ENCODE measurements at regions not wholly inside any gene's neighbourhood (a gene's known extent, or its start where the extent isn't known, plus 50 kb on each side); places are given as distances from the start of the nearest gene placed in this dataset.
"Not testable (repeated sequence)": the region's sequence is repeated elsewhere in the genome, so short reads cannot be mapped to it uniquely, and the experiment has no call there.

- Histone ChIP-seq H3K9me3 (ENCODE audit: control extremely low read depth in 1 of 5, control insufficient read depth in 4 of 5, insufficient read depth in 2 of 5, low read depth in 1 of 5, low read length in 4 of 5) (no peaks in the 10 kb centered on the region), H3K36me3 (ENCODE audit: control insufficient read depth in 4 of 4, insufficient read depth in 4 of 4, low read length in 3 of 4) (no peaks in the 10 kb centered on the region), H3K27ac (ENCODE audit: insufficient read depth in 1 of 2, low read depth in 1 of 2, low read length in 2 of 2, poor library complexity in 1 of 2, severe bottlenecking in 2 of 2) (no peak overlapping the region), H3K4me3 (ENCODE audit: control insufficient read depth in 1 of 7, extremely low read depth in 1 of 7, insufficient read depth in 4 of 7, low read depth in 2 of 7, low read length in 6 of 7) (no peak overlapping the region), H3K27me3 (replicated peaks in 2 of 5; ENCODE audit: control insufficient read depth in 4 of 5, insufficient read depth in 5 of 5, low read length in 4 of 5) (no peaks in the 10 kb centered on the region), H3K4me1 (ENCODE audit: control extremely low read depth in 1 of 4, control insufficient read depth in 4 of 4, insufficient read depth in 4 of 4, low read length in 3 of 4) (no peaks in the 10 kb centered on the region)
- CTCF ChIA-PET: interaction anchor here (1.4 kb wide), 1 partner anchor 36 kb away, joined by 4 read pairs; no protein-coding TSS in a partner anchor
- WGBS (ENCODE audit: insufficient coverage): no CpG with 5 or more reads among the region's 4 CpGs
- POLR2A ChIA-PET: no interaction called here
- no peak for DNase-seq
Measured at GRCh38 chr4:159859656-159860148, 756.8 kb downstream of the RAPGEF2 start.

GRCh38 chr4:159860945-159861344, 758.1 kb downstream of the RAPGEF2 start:
- Histone ChIP-seq H3K27me3 (replicated peaks in 2 of 5; ENCODE audit: control insufficient read depth in 4 of 5, insufficient read depth in 5 of 5, low read length in 4 of 5) (no peaks in the 10 kb centered on the region), H3K27ac (ENCODE audit: insufficient read depth in 1 of 2, low read depth in 1 of 2, low read length in 2 of 2, poor library complexity in 1 of 2, severe bottlenecking in 2 of 2) (no peak overlapping the region), H3K36me3 (ENCODE audit: control insufficient read depth in 4 of 4, insufficient read depth in 4 of 4, low read length in 3 of 4) (no peaks in the 10 kb centered on the region), H3K9me3 (ENCODE audit: control extremely low read depth in 1 of 5, control insufficient read depth in 4 of 5, insufficient read depth in 2 of 5, low read depth in 1 of 5, low read length in 4 of 5) (no peaks in the 10 kb centered on the region), H3K4me3 (ENCODE audit: control insufficient read depth in 1 of 7, extremely low read depth in 1 of 7, insufficient read depth in 4 of 7, low read depth in 2 of 7, low read length in 6 of 7) (no peak overlapping the region), H3K4me1 (ENCODE audit: control extremely low read depth in 1 of 4, control insufficient read depth in 4 of 4, insufficient read depth in 4 of 4, low read length in 3 of 4) (no peaks in the 10 kb centered on the region)
- ChIA-PET POLR2A (no interaction called here), CTCF (no interaction called here)
- WGBS (ENCODE audit: insufficient coverage): no CpG with 5 or more reads among the region's 3 CpGs
- DNase-seq: no peak

- ChIA-PET POLR2A (no interaction called here), CTCF (no interaction called here)
- Histone ChIP-seq H3K36me3 (ENCODE audit: control insufficient read depth in 4 of 4, insufficient read depth in 4 of 4, low read length in 3 of 4) (no peaks in the 10 kb centered on the region), H3K9me3 (ENCODE audit: control extremely low read depth in 1 of 5, control insufficient read depth in 4 of 5, insufficient read depth in 2 of 5, low read depth in 1 of 5, low read length in 4 of 5) (no peaks in the 10 kb centered on the region), H3K4me1 (ENCODE audit: control extremely low read depth in 1 of 4, control insufficient read depth in 4 of 4, insufficient read depth in 4 of 4, low read length in 3 of 4) (no peaks in the 10 kb centered on the region), H3K27me3 (replicated peaks in 2 of 5; ENCODE audit: control insufficient read depth in 4 of 5, insufficient read depth in 5 of 5, low read length in 4 of 5) (no peaks in the 10 kb centered on the region), H3K27ac (ENCODE audit: insufficient read depth in 1 of 2, low read depth in 1 of 2, low read length in 2 of 2, poor library complexity in 1 of 2, severe bottlenecking in 2 of 2) (no peak overlapping the region), H3K4me3 (ENCODE audit: control insufficient read depth in 1 of 7, extremely low read depth in 1 of 7, insufficient read depth in 4 of 7, low read depth in 2 of 7, low read length in 6 of 7) (no peak overlapping the region)
- DNase-seq: no peak
- 100% methylated on average over 1 of the region's 3 CpGs for WGBS (ENCODE audit: insufficient coverage)
Measured at GRCh38 chr4:159864337-159864736, 761.5 kb downstream of the RAPGEF2 start.

DNA sequence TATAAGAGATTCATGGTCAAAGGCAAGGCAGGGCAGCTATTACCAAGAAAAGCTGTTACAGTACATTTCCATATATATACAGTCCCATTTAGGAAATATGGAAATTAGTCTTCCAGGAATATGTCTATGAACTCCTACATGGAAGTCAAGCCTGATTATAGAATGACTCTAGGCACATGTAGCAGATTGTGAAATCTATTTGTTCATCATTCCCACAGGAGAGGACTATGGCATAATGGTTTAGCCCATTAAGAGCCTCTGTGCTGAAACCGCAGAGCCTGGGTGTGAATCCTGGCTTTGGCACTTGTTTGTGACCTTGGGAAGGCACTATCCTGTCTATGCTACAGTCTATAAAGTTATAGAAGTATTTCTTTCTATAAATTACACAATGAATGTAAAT, 764.8 kb downstream of the RAPGEF2 start:
- Histone ChIP-seq H3K36me3 (ENCODE audit: control insufficient read depth in 4 of 4, insufficient read depth in 4 of 4, low read length in 3 of 4) (no peaks in the 10 kb centered on the region), H3K27ac (ENCODE audit: insufficient read depth in 1 of 2, low read depth in 1 of 2, low read length in 2 of 2, poor library complexity in 1 of 2, severe bottlenecking in 2 of 2) (no peak overlapping the region), H3K9me3 (ENCODE audit: control extremely low read depth in 1 of 5, control insufficient read depth in 4 of 5, insufficient read depth in 2 of 5, low read depth in 1 of 5, low read length in 4 of 5) (no peaks in the 10 kb centered on the region), H3K27me3 (replicated peaks in 2 of 5; ENCODE audit: control insufficient read depth in 4 of 5, insufficient read depth in 5 of 5, low read length in 4 of 5) (no peaks in the 10 kb centered on the region), H3K4me1 (ENCODE audit: control extremely low read depth in 1 of 4, control insufficient read depth in 4 of 4, insufficient read depth in 4 of 4, low read length in 3 of 4) (no peaks in the 10 kb centered on the region), H3K4me3 (ENCODE audit: control insufficient read depth in 1 of 7, extremely low read depth in 1 of 7, insufficient read depth in 4 of 7, low read depth in 2 of 7, low read length in 6 of 7) (no peak overlapping the region)
- ChIA-PET CTCF (no interaction called here), POLR2A (no interaction called here)
- WGBS (ENCODE audit: insufficient coverage): no CpG with 5 or more reads among the region's 1 CpG
- no peak for DNase-seq

DNA sequence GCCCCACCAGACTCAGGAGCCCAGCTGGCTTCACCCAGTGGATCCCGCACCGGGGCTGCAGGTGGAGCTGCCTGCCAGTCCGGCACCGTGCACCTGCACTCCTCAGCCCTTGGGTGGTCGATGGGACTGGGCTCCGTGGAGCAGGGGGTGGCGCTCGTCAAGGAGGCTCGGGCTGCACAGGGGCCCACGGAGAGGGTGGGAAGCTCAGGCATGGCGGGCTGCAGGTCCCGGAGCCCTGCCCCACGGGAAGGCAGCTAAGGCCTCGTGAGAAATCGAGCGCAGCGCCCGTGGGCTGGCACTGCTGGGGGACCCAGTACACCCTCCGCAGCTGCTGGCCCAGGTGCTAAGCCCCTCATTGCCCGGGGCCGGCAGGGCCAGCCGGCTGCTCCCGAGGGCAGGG, 766.1 kb downstream of the RAPGEF2 start:
- DNase-seq; CTCF ChIA-PET; POLR2A ChIA-PET; H3K27me3 ChIP-seq (replicated peaks in 2 of 5; ENCODE audit: control insufficient read depth in 4 of 5, insufficient read depth in 5 of 5, low read length in 4 of 5); H3K9me3 ChIP-seq (ENCODE audit: control extremely low read depth in 1 of 5, control insufficient read depth in 4 of 5, insufficient read depth in 2 of 5, low read depth in 1 of 5, low read length in 4 of 5); H3K4me1 ChIP-seq (ENCODE audit: control extremely low read depth in 1 of 4, control insufficient read depth in 4 of 4, insufficient read depth in 4 of 4, low read length in 3 of 4); H3K4me3 ChIP-seq (ENCODE audit: control insufficient read depth in 1 of 7, extremely low read depth in 1 of 7, insufficient read depth in 4 of 7, low read depth in 2 of 7, low read length in 6 of 7); H3K36me3 ChIP-seq (ENCODE audit: control insufficient read depth in 4 of 4, insufficient read depth in 4 of 4, low read length in 3 of 4); H3K27ac ChIP-seq (ENCODE audit: insufficient read depth in 1 of 2, low read depth in 1 of 2, low read length in 2 of 2, poor library complexity in 1 of 2, severe bottlenecking in 2 of 2): not testable (repeated sequence)
- 97% methylated on average over 20 of the region's 23 CpGs for WGBS (ENCODE audit: insufficient coverage)

DNA sequence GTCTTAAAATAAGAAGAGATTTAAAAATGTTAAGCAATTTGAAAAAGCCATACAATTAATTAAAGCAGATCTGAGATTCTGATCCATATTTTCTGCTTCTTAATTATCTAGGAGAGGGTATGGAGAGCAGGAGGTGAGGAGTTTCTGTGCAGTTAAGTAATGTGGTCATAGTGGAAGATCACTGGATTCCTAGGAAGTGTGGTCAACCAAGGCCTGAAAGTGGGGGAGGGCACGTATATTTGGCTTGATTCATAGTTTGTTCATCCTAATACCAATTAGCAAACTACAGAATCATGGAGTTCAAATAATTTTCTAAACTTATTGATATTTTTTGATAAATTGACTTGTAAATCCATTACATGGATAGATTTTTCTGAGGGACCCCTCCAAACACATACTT, 768.3 kb downstream of the RAPGEF2 start:
- Histone ChIP-seq H3K9me3 (ENCODE audit: control extremely low read depth in 1 of 5, control insufficient read depth in 4 of 5, insufficient read depth in 2 of 5, low read depth in 1 of 5, low read length in 4 of 5) (no peaks in the 10 kb centered on the region), H3K27ac (ENCODE audit: insufficient read depth in 1 of 2, low read depth in 1 of 2, low read length in 2 of 2, poor library complexity in 1 of 2, severe bottlenecking in 2 of 2) (no peak overlapping the region), H3K4me3 (ENCODE audit: control insufficient read depth in 1 of 7, extremely low read depth in 1 of 7, insufficient read depth in 4 of 7, low read depth in 2 of 7, low read length in 6 of 7) (no peak overlapping the region), H3K36me3 (ENCODE audit: control insufficient read depth in 4 of 4, insufficient read depth in 4 of 4, low read length in 3 of 4) (no peaks in the 10 kb centered on the region), H3K4me1 (ENCODE audit: control extremely low read depth in 1 of 4, control insufficient read depth in 4 of 4, insufficient read depth in 4 of 4, low read length in 3 of 4) (no peaks in the 10 kb centered on the region), H3K27me3 (replicated peaks in 2 of 5; ENCODE audit: control insufficient read depth in 4 of 5, insufficient read depth in 5 of 5, low read length in 4 of 5) (no peaks in the 10 kb centered on the region)
- ChIA-PET CTCF (no interaction called here), POLR2A (interaction anchor here (0.7 kb wide), 1 partner anchor 364 kb away, joined by 11 read pairs; no protein-coding TSS in a partner anchor)
- no CpG with 5 or more reads among the region's 1 CpG for WGBS (ENCODE audit: insufficient coverage)
- DNase-seq: no peak

- no peak for DNase-seq
- POLR2A ChIA-PET: no interaction called here
- Histone ChIP-seq H3K9me3 (ENCODE audit: control extremely low read depth in 1 of 5, control insufficient read depth in 4 of 5, insufficient read depth in 2 of 5, low read depth in 1 of 5, low read length in 4 of 5) (no peaks in the 10 kb centered on the region), H3K4me3 (ENCODE audit: control insufficient read depth in 1 of 7, extremely low read depth in 1 of 7, insufficient read depth in 4 of 7, low read depth in 2 of 7, low read length in 6 of 7) (no peak overlapping the region), H3K27me3 (replicated peaks in 2 of 5; ENCODE audit: control insufficient read depth in 4 of 5, insufficient read depth in 5 of 5, low read length in 4 of 5) (no peaks in the 10 kb centered on the region), H3K36me3 (ENCODE audit: control insufficient read depth in 4 of 4, insufficient read depth in 4 of 4, low read length in 3 of 4) (no peaks in the 10 kb centered on the region), H3K27ac (ENCODE audit: insufficient read depth in 1 of 2, low read depth in 1 of 2, low read length in 2 of 2, poor library complexity in 1 of 2, severe bottlenecking in 2 of 2) (no peak overlapping the region), H3K4me1 (ENCODE audit: control extremely low read depth in 1 of 4, control insufficient read depth in 4 of 4, insufficient read depth in 4 of 4, low read length in 3 of 4) (peaks cover 0 to 3% (median 0%) of the 10 kb centered on the region in 4 experiments)
- 60% methylated on average over 1 of the region's 3 CpGs for WGBS (ENCODE audit: insufficient coverage)
- CTCF ChIA-PET: no interaction called here
Measured at GRCh38 chr4:159881158-159881557, 778.3 kb downstream of the RAPGEF2 start.
